ENCODE measurements at regions not wholly inside any gene's neighbourhood (a gene's known extent, or its start where the extent isn't known, plus 50 kb on each side); places are given as distances from the start of the nearest gene placed in this dataset.

- TF ChIP-seq, protein P1, sequence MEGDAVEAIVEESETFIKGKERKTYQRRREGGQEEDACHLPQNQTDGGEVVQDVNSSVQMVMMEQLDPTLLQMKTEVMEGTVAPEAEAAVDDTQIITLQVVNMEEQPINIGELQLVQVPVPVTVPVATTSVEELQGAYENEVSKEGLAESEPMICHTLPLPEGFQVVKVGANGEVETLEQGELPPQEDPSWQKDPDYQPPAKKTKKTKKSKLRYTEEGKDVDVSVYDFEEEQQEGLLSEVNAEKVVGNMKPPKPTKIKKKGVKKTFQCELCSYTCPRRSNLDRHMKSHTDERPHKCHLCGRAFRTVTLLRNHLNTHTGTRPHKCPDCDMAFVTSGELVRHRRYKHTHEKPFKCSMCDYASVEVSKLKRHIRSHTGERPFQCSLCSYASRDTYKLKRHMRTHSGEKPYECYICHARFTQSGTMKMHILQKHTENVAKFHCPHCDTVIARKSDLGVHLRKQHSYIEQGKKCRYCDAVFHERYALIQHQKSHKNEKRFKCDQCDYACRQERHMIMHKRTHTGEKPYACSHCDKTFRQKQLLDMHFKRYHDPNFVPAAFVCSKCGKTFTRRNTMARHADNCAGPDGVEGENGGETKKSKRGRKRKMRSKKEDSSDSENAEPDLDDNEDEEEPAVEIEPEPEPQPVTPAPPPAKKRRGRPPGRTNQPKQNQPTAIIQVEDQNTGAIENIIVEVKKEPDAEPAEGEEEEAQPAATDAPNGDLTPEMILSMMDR (IDR thresholded peaks at IDR 0.05; ENCODE audit: insufficient read depth, low read length): no peak
- no peak for TF ChIP-seq POLR2AphosphoS5 (IDR thresholded peaks at IDR 0.05; ENCODE audit: low read depth)
Observed at GRCh38 chr1:37233606-37234005, 199.3 kb upstream of the GRIK3 start.
